HG03558 (cell line): ENCODE measurements at regions not wholly inside any gene's neighbourhood (a gene's known extent, or its start where the extent isn't known, plus 50 kb on each side); places are given as distances from the start of the nearest gene placed in this dataset.

Source experiments
- ATAC-seq: cut with Tn5 transposase; IDR thresholded peaks from one replicate; pipeline ENCODE4 v1.9.1; 2021; ENCODE audit warnings: moderate number of reproducible peaks; ENCODE audit not compliant: unreplicated experiment; ENCODE audit errors: extremely low read depth

DNA sequence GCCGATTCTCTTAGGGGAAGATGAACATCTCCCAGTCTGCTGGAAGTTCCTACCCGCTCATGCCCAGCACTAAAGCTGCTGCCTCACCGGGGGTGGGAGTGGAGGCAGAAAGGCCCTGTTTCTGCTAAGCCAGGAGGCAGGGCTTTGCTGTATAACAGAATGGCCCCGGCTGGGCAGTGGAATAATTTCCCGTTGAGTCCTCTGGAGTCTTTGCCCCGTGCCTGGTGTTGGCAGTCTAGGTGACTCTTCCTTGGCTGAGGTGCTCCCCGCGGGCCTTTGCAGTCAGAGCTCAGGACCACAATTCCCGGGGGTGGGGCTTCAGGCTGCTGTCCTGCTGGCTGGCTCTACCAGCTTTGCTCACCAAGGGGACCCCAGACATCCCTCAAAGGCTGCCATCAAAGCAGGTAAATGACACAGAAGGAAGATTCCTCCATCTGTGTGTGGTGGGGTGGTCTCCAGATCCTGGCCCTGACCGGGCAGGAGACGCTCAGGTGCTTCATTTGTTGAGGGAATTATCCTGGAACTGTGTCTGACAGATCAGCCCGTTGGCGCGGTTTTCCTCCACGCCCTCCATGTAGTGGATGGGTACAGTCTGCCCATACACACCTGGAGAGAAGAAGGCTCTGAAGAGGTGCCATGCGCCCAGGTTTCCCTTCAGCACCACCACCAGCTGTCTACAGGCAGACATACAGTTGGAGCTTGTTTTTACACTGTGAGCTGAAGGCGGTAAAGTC lies 209.9 kb downstream of the TEX29 start:
- ATAC-seq, result no peak

DNA sequence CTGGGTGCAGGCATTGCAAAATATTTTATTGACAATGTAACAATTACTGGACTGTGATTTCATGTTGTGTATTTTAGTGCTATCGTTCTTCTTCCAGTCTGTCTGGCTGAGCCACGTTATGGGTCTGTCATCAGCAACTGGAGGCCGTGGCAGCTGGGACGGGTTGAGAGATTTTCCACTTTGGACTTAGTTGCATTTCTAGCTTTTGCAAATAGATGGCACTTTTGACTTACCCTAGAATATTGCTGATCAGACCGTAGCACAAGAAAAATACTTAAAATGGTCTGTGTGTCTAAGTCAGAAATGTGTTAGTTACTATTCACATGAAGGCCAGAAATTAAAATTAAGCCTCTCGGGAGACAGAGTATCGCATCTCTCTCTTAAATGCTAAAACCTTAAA lies 211.1 kb downstream of the TEX29 start:
- no peak for ATAC-seq

DNA sequence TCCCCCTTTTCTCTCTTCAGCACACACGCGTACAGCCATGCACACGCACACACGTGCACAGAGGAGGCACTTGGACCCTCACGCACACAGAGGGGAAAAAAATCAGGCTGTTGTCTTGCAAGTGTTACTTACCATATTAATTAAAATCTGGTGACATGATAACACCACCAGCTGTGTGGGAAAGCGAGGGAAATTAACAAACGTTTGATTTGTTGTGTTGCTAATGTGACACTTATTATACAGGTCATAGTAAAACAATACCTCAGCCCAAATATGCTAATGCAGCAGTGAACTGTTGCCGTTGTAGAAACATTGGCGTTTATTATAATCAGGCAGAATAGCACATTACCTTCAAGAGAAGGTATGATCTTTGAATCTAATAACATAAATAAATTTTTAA lies 211.7 kb downstream of the TEX29 start:
- no peak for ATAC-seq

DNA sequence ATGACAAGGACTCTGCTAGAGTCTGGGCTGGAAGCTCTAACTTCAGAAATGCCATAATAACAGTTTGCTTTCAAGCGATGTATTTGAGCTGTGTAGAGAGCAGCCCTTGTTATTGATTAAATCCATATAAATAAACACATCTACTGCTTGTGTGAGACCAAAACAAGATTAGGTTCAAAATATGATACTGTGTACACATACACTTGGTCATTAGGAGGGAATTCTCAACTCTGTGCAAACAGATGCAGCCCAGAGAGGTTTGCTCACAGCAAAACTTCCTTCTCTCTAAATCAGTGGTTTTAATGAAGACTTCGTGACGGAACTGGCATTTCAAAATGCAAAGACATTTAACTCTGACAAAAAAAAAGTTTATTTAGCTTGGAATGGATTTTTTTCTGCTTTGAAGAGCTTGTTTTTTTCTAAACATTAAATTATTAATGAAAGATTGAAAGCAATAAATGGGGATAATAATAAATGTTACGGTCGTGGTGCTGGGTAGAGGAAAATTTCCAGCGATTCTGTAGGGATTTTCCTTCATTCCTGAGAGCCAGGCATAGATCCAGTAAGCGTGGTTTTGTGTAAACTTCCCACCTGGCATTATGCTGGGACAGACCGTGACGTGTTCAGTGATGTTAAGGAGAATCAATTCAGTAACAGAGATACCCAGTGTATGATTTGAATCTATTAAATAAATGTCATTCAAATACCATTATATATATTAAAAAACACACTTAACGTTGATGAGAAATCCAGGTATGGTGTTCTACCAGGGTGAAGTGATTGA lies 213.7 kb downstream of the TEX29 start:
- ATAC-seq, result no peak

DNA sequence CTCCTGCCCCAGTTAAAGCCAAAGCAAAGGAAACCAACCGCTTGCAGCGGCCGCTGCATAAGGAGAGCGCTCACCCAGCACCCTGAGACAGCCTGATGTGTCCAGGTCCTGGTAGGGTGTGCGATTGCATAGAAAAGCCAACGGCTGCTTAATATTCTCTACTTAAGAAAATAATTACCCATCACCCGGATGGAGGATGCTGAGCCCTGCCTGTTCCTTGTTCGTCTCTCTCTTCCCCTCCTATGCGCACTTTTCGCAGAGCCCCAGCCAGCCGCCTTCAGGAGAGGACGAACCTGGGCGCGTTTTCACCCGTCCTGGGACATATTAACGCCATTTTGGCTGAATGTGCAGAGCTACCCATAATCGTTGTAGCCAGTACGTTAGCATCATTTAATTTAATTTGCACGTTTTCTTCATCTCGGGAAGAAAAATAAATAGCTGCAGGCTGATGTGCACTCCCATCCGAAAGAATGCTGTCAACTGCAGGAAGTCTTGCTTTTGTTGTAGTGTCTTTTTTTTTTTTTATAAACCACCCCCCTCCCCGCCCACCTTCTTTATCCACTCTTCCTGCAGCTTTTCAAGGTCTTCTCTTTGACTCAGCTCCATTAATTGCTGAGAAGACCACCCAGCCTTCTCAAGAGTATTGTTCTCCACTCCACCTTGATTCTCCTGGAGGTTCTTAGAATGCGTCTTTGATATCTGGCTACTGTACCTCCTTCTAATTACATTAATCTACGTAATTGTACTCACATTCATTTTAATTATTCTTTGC lies 214.5 kb downstream of the TEX29 start:
- ATAC-seq, result no peak

DNA sequence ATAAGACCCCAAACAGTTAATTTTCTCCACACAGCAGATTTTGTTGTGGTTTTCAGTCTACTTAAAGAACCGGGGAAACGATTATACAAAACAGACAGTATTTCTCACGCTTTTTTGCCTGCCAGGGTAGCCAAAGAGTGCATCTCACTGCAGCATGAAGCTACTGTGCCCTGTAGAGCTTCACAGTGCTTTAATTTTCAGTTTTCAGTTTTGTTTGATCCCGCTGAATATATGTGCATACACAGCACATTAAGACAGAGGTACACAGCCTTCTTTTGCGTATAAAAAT lies 215.0 kb downstream of the TEX29 start:
- ATAC-seq, result no peak

DNA sequence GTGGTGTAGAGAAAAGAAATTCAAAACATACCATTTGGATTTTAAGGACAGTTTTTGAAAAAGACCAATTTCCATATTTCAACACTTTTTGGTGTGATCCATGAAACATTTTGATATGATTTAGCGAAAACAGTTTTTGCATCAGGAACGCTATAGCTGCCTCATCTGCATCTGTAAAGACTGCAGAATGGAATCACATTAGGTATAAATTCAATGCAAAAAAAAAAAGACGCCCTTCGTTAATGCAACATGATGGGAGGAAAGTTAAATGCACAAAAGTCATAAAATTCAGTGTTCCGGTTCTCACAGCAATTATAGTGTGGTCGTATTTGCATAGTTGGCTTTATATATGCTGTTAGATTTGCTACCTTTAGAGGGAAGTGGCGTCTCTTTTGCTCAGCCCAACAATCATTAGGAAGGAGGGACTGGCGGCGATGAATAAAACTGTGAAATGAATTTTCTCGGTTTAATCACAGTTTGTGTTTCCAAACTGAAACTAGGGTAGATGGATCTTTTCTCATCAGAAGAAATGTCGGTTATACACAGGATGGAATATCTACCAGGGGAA lies 215.7 kb downstream of the TEX29 start:
- ATAC-seq, result no peak

DNA sequence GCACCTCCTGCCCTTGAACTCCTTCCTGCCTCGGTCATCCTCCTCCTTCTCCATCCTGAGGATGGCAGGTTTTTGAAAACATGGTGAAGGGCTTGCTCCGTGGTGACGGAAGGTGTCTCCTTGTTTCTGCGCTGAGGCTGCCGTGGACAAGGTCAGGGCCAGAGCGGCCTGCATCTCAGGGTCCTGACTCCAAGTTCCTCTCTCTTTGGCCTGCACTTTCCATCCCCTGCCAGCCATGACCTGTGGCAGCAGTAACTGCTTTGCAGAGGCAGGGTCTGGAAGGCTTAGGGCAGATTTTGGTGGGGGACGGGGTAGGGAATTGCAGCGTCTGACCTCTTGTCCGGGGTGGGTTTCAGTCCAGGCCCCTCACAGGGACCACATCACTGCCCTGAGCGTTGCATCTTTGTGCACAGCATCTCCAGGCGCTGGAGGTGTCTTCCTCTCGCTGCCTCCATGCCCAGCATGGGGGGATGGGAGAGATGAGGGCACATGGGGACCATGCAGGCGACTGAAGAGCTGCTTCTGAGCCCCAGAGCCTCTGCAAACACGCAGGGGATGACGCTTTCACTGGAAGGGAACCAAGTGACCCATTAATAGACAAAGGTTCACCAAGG lies 216.8 kb downstream of the TEX29 start:
- no peak for ATAC-seq

DNA sequence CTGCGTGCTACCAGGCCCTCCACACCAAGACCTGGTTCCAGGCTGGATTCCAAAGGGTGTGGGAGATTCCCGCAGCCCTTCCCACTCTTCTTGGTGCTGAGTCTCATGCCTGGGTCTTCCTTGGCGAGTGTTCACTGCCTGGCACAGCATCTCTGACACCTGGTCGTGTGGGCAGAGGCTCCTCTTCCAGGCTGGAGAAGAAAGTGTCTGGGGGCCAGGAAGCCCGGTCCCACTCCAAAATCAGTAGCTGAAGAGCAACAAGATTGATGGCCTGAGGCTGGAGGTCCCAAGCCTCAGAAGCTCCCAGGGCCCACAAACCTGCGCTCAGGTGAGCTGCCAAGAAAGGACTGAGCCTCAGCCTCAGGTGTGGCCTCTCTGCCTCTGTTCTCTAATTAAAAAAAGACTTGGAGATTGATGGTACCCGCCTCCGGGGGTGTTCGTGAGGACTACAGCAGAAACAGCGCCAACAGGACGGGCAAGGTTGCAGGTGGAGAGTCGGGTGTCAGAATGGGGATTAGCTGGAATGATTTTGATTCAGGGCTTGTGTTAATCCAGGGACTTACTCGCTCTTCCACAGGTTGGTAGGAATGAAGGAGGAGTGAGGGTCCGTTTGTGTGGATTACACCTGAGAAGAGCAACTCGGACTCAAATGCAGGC lies 217.5 kb downstream of the TEX29 start:
- ATAC-seq, result no peak

DNA sequence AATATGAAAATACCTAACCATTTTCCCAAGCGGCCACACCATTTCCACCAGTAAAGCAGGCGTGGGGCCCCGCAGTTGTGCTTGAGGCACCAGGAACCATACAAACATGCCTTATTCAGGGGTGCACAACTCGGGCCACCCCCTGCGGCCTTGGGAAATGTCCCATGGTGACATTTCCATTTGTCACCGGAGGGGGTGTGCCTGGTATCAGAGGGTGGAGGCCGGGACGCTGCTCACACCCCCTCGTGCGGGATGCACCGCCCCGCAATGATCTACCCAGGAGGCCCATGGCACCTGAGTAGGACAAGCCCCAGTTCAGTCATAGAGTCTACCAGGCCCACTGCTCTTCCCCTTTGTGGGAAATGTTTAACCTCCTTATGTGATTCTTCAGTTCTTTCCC lies 218.8 kb downstream of the TEX29 start:
- ATAC-seq, result no peak

DNA sequence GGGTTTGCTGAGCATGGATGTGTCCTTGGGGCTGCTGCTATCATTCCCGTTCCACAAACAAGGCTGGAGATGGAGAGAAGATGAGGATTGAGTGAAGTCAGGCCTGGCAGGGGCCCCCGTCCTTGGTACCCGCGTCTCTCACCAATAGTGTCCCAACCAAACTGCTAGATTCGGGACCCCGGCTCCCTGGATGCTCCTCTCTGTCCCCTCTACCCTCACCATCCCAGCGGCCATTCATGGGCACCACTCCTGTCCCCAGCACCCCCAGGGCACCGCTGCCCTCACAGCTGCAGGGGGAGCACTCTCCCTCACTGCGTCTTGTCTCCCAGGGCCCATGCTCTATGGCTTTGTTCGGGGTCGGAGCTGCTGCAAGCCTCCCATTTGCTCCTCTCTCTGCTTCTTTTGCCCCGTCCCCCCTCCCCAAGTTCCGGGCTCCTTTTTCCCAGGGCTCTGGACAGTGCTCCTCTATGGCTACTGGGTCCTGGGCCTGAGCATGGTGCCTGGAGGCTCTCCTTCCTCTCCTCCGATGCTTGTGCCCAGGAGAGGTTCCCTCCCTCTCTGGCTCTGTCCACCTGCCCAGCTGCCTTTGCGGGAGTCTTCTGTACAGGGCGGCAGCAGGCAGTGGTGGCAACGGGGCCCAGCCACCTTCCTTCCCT lies 219.5 kb downstream of the TEX29 start:
- no peak for ATAC-seq

DNA sequence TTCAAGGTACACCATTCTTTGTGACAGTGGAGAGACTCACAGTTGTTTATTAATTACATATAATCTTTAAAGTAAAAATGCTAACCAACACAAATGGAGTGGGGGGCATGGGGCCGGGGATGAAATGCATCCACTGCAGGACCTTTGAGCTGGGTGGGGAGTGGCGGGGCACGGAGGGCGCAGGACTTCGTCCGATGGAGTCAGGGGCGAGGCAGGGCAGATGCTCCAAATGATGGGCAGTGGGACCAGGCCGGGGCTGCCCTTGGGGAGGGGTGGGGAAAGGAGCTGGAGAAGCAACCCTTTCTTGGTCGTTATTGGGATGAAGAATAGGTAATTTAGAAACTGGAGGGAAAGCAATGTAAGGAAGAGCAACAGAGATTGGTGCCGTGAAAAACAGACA lies 220.0 kb downstream of the TEX29 start:
- ATAC-seq, result no peak

DNA sequence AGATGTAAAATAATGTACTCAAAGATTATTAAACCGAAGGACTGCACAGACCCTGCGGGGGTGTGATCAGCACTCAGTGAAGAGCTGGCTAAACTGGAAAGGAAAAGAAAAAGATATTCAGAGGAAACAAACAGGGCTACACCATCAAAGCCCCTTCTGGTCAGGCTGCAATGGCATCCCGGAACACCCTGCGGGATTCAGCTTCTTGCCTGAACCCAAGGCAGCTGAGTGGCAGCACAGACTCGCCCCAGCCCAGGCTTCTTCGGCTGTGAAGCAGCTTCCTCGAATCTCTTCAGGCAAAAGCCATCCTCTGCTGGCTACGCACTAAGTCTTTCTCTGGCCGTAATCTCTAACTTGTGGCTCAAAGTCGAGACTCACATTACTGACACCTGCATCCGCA lies 220.9 kb downstream of the TEX29 start:
- no peak for ATAC-seq

DNA sequence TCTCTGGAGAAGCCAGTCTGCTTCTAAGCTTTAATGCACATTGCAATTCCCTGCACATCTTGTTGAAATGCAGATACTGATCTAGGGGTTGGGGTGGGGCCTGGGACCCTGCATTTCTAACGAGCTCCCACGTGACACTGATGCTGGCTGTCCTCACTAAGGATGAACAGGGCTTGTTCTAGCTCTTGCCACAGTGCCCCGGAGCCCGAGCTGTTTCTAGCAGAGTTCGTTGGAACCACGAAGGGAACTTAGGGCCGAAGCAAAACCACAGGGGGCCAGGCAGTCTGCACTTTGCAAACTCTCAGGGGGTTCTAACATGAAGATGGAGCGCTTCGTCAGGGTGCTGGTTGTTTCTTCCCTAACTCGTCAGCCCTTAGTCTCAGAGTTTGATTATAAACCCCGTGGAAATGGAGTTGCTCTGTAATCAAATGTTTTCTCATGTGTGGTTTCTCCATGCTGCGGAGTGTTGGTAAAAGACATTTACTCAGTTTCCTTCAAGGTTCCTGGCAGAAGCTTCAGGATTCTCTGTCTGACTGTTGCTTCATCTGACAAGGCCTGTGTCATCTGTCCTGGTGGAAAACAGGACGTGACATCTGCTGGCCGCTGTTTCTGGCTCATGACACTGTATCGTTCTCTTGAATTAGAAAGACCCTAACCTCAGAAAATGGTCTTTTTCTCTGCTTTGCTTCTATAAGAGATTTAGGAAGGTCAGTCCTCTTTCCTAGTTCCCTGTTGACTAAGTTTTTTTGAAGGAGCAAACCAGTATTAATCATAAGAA lies 221.5 kb downstream of the TEX29 start:
- ATAC-seq, result no peak

DNA sequence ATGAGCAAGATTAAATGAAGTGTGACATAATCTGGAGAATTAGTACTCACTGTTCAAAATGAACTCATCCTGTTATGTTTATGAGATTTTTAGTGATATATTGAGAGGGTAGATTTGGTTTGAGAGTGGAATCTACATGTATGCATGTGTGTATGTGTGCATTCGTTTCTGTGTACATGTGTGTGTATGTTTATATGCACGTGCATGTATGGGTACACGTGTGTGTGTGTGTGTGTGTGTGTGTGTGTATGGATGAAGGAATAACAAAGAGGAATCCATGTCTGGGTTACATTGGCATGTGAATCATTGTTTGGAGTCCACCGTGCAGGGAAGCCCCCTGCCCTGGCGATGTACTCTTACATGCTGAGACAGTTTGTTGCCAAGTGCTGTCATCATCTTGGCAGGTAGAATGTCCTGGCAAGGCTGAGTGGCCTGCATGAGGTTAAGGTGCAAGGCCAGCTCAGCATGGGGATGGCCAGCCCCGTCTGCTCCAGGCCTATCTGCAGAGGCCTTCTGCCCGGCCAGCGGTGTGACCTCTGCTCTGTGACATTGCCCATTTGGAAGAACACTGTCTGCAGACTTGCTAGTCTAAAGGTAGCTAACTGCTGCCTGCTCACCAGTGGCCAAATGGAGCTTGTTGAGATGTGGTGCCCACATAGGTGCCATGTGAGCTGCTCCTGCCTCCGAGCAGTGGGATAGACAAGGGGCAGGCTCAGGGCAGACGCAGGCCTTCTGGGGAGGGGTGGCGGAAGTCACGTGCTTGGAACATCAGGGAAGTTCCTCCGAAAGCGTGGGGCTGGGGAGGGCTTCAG lies 222.3 kb downstream of the TEX29 start:
- ATAC-seq, result no peak

DNA sequence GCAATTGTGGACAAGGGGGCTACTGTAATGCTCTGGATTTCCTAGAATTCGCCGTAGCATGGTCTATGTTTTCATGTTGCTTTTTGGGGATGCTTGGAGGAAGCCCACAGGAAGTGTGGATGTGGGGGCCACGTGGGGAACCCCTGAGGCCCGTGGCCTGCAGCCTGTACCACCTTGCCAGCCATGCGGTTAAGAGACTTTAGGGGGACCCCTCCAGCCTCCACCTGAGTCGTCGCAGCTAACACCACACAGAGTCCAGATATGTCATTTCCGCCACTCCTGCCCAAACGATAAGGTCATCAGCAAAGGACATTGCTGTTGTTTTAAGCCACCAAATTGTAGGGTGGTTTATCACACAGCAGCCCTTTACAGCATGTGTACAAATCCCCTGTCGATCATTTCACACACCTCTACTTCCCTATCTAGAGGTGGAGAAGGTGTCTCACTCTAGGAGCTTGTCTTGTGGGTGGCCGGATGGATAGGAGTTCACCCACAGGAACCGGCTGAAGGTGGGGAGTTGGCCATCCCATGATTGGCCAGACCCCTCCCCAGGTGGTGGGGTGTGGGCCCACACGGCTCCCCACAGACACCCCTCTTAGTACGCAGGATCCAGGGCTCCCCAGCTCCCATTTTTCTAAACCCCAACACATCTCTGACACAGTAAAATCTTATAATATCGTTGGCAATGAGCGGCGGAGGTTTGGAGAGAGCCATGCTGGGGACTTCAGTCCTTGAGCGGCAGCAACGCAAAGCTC lies 226.7 kb downstream of the TEX29 start:
- no peak for ATAC-seq

DNA sequence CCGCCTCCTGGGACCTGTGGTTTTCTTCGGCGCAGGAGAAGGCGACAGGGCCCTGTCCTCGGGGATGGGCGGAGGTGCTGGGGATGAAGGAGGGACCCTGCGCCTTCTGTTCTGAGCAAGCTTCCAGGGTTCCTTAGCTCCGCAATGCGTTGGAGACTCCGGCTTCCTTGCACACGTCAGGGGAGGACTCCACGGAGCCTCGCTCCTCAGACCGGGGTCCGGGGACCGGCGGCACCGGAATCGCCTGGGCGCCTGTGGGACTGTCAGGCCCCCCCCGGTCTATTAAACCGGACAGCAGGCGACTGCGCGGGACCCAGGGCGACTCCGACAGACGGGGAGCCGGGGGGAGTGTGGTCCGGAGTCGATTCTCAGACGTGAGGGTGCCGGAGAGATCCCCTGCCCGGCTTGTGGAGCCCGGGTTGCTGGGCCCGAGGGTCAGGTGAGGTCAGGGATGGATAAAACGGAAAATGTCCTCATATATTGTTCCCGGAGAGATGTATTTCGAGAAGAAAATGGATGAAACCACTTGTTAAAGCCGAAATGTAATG lies 227.4 kb downstream of the TEX29 start:
- ATAC-seq, result no peak
